ENCODE measurements at regions not wholly inside any gene's neighbourhood (a gene's known extent, or its start where the extent isn't known, plus 50 kb on each side); places are given as distances from the start of the nearest gene placed in this dataset.

GRCh38 chr20:60453388-60454246, 495.4 kb downstream of the CDH26 start:
- DNase-seq, result peak; percentile 85

DNA sequence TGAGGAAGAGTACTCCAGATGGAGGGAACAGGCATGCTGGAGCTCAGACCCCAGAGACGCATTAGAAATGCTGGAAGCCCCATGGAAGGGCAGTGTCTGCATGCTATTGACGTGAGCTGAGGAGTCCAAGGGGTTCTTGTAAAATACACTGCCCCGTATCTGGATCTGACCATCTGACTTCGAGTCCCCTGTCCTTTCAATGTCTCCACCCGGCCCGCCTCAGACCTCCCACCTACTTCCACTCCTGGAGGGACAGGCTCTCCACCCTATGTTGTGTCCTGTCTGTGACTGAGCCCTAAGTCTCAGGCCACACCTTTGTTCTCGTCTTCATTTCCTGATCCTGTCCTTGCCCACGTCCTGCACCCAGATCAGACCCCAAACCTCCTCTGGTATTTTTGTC, 496.3 kb downstream of the CDH26 start:
- no peak for DNase-seq

GRCh38 chr20:60455272-60455671, 497.0 kb downstream of the CDH26 start:
- DNase-seq, result no peak

DNA sequence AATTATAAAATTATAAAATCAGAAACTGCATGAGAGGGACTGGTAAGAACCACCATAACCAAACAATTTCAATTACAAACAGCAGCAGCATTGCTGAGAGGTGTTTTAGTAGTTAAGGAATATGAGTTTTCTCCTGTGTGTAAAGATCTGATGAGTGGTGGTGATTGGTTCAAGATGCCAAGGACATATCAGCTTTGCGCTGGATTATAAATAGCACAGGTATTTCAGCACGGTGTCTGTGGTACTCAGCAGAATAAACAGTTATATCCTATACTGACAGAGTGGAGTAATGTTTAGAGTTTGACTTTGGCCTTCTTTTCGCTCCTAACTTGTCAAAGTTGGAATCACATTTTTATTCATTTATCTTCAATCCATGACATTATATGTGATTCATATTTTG, 501.0 kb downstream of the CDH26 start:
- no peak for DNase-seq

- DNase-seq, result no peak
Measured at GRCh38 chr20:60461993-60462392, 503.8 kb downstream of the CDH26 start.

- no peak for DNase-seq
Measured at GRCh38 chr20:60463798-60464197, 505.6 kb downstream of the CDH26 start.

- no peak for DNase-seq
Measured at GRCh38 chr20:60465439-60465838, 507.2 kb downstream of the CDH26 start.

GRCh38 chr20:60465993-60466686, 507.9 kb downstream of the CDH26 start:
- DNase-seq, result no peak

GRCh38 chr20:60466687-60467022, 508.4 kb downstream of the CDH26 start:
- no peak for DNase-seq

- DNase-seq, result no peak
Measured at GRCh38 chr20:60467078-60467477, 508.9 kb downstream of the CDH26 start.

DNA sequence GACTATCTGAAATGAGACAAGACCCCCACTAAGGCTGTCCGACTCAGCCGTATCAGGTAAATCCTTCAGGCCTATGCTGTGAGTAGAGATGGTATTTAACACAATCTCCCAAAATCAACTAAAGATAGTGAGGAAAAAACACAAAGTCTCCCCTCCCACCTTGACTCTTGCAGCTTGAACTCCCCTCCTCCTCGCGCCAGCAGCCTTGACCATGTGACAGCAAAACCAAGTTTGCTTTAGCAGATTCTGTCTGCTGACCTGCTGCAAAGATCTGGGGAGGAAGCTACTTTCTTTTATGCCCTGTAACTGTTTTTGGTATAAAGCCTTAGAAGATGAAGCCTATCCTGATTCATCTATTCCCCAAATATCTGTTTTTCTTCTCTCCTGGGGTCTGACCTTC, 509.5 kb downstream of the CDH26 start:
- DNase-seq, result no peak

DNA sequence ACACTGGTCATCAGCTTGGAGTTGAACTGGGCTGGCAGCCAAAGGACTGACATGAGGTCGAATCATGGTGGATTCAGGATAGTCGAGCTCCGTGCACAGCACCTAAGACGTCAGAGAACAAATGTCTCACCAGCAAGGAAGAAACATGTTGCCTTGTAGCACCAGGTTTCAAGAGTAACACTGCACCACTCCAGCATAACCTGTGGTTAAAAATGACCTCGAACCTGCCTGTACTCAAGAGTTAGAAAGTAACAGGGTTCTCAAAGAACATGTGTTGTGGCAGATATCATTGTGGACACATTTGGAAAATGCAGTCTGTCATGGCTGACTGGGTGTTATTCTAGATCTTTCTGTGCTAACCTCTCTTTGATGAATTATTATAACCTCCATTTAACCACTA, 511.6 kb downstream of the CDH26 start:
- DNase-seq, result no peak

DNA sequence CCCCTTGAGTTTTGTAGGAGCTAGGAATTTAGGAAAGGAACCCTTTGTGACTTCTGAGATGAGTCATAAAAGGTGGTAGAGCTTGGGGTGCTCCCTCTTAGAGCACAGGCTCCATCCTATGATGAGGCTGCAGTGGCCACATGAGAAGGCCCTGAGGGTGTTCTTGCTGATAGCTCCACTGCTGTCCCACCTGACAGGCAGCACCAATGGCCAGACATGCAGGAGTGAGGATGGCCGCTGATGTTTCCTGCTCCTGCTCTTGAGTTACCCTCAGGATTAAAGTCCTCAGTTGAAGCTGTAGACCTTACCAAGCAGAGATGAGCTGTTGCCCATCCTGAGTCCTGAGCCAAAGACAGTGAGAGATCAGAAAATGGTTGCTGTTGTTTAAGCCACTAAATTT, 512.1 kb downstream of the CDH26 start:
- DNase-seq, result no peak

DNA sequence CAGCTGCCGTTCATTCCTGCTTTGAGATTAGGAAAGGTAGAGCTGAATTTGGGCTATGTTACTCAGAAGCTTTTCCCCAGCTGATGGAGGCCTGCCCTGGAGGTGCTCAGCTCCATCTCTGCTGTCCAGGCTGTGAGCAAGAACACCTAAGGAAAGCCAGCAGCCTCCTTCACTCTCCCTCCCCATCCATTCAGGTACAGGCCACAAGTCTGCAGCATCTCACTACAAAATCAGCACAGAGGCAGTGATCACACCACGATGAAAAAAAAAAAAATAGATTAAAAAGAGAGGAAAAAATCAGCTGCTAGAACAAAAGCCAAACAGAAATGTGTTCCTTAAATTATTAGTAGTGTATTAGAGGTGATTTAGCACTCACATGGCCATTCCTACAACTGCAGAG, 515.0 kb downstream of the CDH26 start:
- DNase-seq, result no peak

DNA sequence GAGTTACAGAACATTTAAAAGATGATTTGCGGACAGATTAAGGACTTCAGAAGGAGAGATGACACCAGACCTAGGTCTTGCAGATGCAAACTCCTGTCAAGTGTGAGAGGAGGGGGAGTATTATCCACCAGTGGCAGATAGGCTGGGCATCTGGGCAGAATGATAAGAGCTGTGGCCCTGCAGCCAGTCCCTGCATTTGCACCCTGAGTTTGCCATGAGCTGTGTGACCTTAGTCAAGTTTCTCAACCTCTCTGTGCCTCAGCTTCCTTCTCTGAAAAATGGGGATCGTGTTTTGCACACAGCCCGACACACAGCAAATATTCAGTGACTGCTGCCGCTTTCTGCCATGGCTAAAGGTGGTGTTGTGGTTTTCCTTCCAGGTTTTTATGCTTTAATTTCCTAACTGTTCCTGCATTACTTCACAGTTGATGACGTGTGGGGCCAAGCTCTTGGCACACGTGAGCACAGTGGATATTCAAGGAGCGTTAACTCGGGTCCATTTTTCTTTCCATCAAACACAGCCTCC, 516.2 kb downstream of the CDH26 start:
- no peak for DNase-seq

- DNase-seq, result no peak
Measured at GRCh38 chr20:60476045-60476444, 517.8 kb downstream of the CDH26 start.

- no peak for DNase-seq
Measured at GRCh38 chr20:60477958-60478357, 519.7 kb downstream of the CDH26 start.

DNA sequence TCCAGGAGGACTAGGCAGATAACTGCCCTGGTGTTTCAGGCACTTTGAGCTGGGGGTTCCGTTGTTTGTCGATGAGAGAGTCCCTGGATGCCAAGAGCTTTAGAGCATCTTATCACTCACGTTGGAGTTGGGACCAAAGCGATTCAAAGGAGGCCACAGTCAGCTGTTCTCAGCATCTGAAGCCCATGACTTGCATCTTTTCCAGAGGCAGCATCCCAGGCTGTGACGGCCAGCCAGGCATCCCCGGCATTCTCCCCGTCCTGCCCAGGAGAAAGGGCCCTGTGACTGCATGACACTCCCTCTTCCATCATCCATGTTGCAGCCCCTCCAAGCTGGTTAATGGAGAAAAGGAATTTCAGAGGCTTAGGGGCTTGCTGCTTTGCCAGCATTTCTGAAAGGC, 520.3 kb downstream of the CDH26 start:
- DNase-seq, result no peak

- DNase-seq, result no peak
Measured at GRCh38 chr20:60480950-60481742, 522.9 kb downstream of the CDH26 start.

- no peak for DNase-seq
Measured at GRCh38 chr20:60481743-60482133, 523.5 kb downstream of the CDH26 start.

GRCh38 chr20:60482221-60483008, 524.2 kb downstream of the CDH26 start:
- DNase-seq, result no peak

- no peak for DNase-seq
Measured at GRCh38 chr20:60483371-60483770, 525.1 kb downstream of the CDH26 start.

GRCh38 chr20:60484316-60484715, 526.1 kb downstream of the CDH26 start:
- no peak for DNase-seq

Measured in DMS79 treated with DMSO at 0.1 percent for 48 hours (cell line).